ENCODE measurements at regions not wholly inside any gene's neighbourhood (a gene's known extent, or its start where the extent isn't known, plus 50 kb on each side); places are given as distances from the start of the nearest gene placed in this dataset.

GRCh38 chr13:106234636-106235035, 300.8 kb downstream of the EFNB2 start:
- DNase-seq (ENCODE audit: low read depth), result no peak

- DNase-seq (ENCODE audit: low read depth), result no peak
Observed at GRCh38 chr13:106233134-106233735, 302.2 kb downstream of the EFNB2 start.

GRCh38 chr13:106232681-106233080, 302.8 kb downstream of the EFNB2 start:
- no peak for DNase-seq (ENCODE audit: low read depth)

GRCh38 chr13:106230450-106230849, 305.0 kb downstream of the EFNB2 start:
- DNase-seq (ENCODE audit: low read depth), result no peak

GRCh38 chr13:106225126-106225525, 310.3 kb downstream of the EFNB2 start:
- DNase-seq (ENCODE audit: low read depth), result no peak

GRCh38 chr13:106220211-106220610, 315.3 kb downstream of the EFNB2 start:
- DNase-seq (ENCODE audit: low read depth), result no peak

GRCh38 chr13:106213028-106213757, 322.3 kb downstream of the EFNB2 start:
- no peak for DNase-seq (ENCODE audit: low read depth)

GRCh38 chr13:106212386-106213010, 323.0 kb downstream of the EFNB2 start:
- DNase-seq (ENCODE audit: low read depth), result no peak

GRCh38 chr13:106210324-106210723, 325.1 kb downstream of the EFNB2 start:
- DNase-seq (ENCODE audit: low read depth), result no peak

- DNase-seq (ENCODE audit: low read depth), result no peak
Observed at GRCh38 chr13:106205871-106206270, 329.6 kb downstream of the EFNB2 start.

- no peak for DNase-seq (ENCODE audit: low read depth)
Observed at GRCh38 chr13:106197496-106197895, 338.0 kb downstream of the EFNB2 start.

GRCh38 chr13:106187501-106188095, 347.9 kb downstream of the EFNB2 start:
- no peak for DNase-seq (ENCODE audit: low read depth)

GRCh38 chr13:106187101-106187500, 348.4 kb downstream of the EFNB2 start:
- DNase-seq (ENCODE audit: low read depth), result no peak

- DNase-seq (ENCODE audit: low read depth), result no peak
Observed at GRCh38 chr13:106186366-106187030, 349.0 kb downstream of the EFNB2 start.

- no peak for DNase-seq (ENCODE audit: low read depth)
Observed at GRCh38 chr13:106184790-106185189, 350.7 kb downstream of the EFNB2 start.

GRCh38 chr13:106183410-106184065, 351.9 kb downstream of the EFNB2 start:
- DNase-seq (ENCODE audit: low read depth), result no peak

- DNase-seq (ENCODE audit: low read depth), result no peak
Observed at GRCh38 chr13:106182404-106182803, 353.1 kb downstream of the EFNB2 start.

GRCh38 chr13:106178816-106179215, 356.6 kb downstream of the EFNB2 start:
- DNase-seq (ENCODE audit: low read depth), result no peak

GRCh38 chr13:106177146-106177545, 358.3 kb downstream of the EFNB2 start:
- no peak for DNase-seq (ENCODE audit: low read depth)

- no peak for DNase-seq (ENCODE audit: low read depth)
Observed at GRCh38 chr13:106176117-106176516, 359.3 kb downstream of the EFNB2 start.

GRCh38 chr13:106173891-106174610, 361.4 kb downstream of the EFNB2 start:
- no peak for DNase-seq (ENCODE audit: low read depth)

All from stimulated activated CD8-positive, alpha-beta memory T cell treated with anti-CD3 and anti-CD28 coated beads, Interleukin-7, amount 100 ng/mL, for 24 hours (primary cell).